Activated naive CD4-positive, alpha-beta T cell treated with anti-CD3 and anti-CD28 coated beads, Interleukin-2, amount 10 ng/mL, durations not matched to agents 7 days and 5 days (primary cell): ENCODE measurements at regions not wholly inside any gene's neighbourhood (a gene's known extent, or its start where the extent isn't known, plus 50 kb on each side); places are given as distances from the start of the nearest gene placed in this dataset.

Experiments used
- CTCF ChIA-PET: fragments of 350-600 bp; sonication (Branson Sonifier 250); formaldehyde crosslinking; loops from one replicate; lab custom pipeline; 2021; ENCODE audit warnings: antibody characterized with exemption; lab: Charles Lee
- DNase-seq: peaks from one replicate; pipeline ENCODE4 v3.0.0-alpha.2; 2020
- H3K27ac Mint-ChIP-seq: one replicate; pipeline ENCODE4 v1.8.0; 2021; ENCODE audit warnings: mild to moderate bottlenecking, moderate library complexity, mixed read lengths
- H3K27me3 Mint-ChIP-seq: one replicate; pipeline ENCODE4 v1.8.0; 2021; ENCODE audit warnings: mild to moderate bottlenecking, mixed read lengths
- H3K36me3 Mint-ChIP-seq: one replicate; pipeline ENCODE4 v1.8.0; 2021; ENCODE audit warnings: mixed read lengths
- H3K4me1 Mint-ChIP-seq: one replicate; pipeline ENCODE4 v1.8.0; 2021; ENCODE audit warnings: mixed read lengths
- H3K4me3 Mint-ChIP-seq: one replicate; pipeline ENCODE4 v1.8.0; 2021; ENCODE audit warnings: mild to moderate bottlenecking, moderate library complexity, mixed read lengths
- H3K9me3 Mint-ChIP-seq: one replicate; pipeline ENCODE4 v1.8.0; 2021; ENCODE audit warnings: mixed read lengths

- no peak for DNase-seq
- H3K36me3 Mint-ChIP-seq = no peaks in the 10 kb centered on the region
- no peak overlapping the region for H3K4me3 Mint-ChIP-seq
- no peak overlapping the region for H3K27ac Mint-ChIP-seq
- CTCF ChIA-PET = no interaction called here
- peaks cover 3% of the 10 kb centered on the region for H3K27me3 Mint-ChIP-seq
- H3K9me3 Mint-ChIP-seq = no peaks in the 10 kb centered on the region
- H3K4me1 Mint-ChIP-seq = no peaks in the 10 kb centered on the region
These were observed 56.3 kb downstream of the SLC24A2 start for GRCh38 chr9:19732441-19732951.

DNA sequence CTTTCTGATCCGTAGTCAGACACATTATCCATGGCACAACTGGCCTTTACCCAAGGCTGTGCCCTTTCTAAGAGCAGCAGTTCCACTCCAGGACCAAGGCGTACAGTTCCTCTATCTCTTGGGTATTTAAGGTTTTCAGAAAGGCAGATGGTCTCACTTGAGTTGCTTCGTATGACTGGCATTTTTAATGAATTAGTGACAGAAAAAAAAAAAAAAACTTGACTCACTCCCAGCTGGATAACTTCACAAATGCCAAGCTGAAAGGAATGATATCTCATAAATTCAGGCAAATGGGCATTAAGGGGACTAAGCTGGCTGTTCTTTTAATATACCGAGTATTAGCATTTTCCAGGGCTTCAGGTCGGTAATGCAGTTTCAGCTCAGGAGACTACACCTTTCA, 60.7 kb downstream of the SLC24A2 start:
- Mint-ChIP-seq H3K27ac (no peak overlapping the region), H3K36me3 (no peaks in the 10 kb centered on the region), H3K27me3 (peaks cover 7% of the 10 kb centered on the region), H3K4me3 (no peak overlapping the region), H3K9me3 (no peaks in the 10 kb centered on the region), H3K4me1 (no peaks in the 10 kb centered on the region)
- DNase-seq = no peak
- CTCF ChIA-PET = no interaction called here

DNA sequence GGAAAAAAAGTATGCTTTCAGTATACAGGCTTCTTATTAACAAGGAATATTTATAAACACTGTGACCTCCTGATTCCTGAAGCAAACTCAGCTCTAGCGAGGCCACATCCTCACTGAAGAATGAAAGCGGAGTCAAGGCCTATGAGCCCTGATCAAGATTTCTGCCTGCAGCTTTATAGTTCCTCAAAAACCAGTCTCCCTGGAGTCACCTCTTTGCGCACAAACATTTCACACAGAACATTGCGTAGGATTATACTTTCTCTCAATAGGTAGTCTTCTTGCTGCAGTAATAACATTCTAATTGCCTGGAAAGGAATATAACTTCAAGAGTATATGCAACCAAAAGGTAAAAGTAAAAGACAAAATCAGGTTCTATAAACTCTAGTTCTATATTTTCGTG, 62.9 kb downstream of the SLC24A2 start:
- DNase-seq = no peak
- Mint-ChIP-seq H3K9me3 (no peaks in the 10 kb centered on the region), H3K4me3 (no peak overlapping the region), H3K27me3 (peaks cover 7% of the 10 kb centered on the region), H3K36me3 (no peaks in the 10 kb centered on the region), H3K27ac (no peak overlapping the region), H3K4me1 (no peaks in the 10 kb centered on the region)
- CTCF ChIA-PET = no interaction called here

DNA sequence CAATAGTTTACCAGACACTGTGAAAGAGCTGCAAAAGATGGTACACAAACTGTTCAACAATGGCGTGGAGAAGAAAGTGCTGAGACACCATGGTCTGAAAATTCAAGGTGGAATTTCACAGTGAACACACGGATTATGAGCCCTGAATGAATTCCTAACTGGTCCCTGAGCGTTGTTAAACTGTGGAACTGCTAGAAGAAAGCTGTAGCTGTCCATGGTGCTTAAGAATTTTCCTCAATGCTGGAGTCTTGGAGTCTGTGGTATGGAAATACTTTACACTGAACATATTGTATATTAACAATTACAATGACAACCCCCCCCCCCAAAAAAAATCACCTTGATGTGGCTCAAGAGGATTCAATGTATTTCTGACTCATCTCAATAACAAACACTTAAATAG, 68.5 kb downstream of the SLC24A2 start:
- H3K4me3 Mint-ChIP-seq = no peak overlapping the region
- no peaks in the 10 kb centered on the region for H3K4me1 Mint-ChIP-seq
- no peak for DNase-seq
- H3K27me3 Mint-ChIP-seq = peaks cover 8% of the 10 kb centered on the region
- CTCF ChIA-PET = no interaction called here
- no peak overlapping the region for H3K27ac Mint-ChIP-seq
- no peaks in the 10 kb centered on the region for H3K36me3 Mint-ChIP-seq
- no peaks in the 10 kb centered on the region for H3K9me3 Mint-ChIP-seq

DNA sequence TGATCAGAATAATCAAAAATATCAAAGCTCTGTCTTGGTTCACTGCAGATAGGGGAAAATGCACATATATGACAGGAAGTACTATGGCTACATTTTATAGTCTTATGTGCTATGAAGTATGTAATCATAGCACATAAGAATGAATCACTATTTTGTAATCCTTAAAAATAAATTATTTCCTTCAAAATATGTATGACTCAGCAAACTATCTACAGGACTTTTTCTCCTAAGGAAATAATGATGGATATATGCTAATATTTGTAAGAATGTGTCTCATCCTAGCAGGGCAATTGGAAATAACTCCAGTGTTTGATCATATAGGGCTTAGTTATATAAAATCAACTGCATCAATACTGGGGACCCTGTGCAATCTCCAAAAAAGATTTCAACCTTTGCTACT, 85.1 kb downstream of the SLC24A2 start:
- Mint-ChIP-seq H3K27ac (no peak overlapping the region), H3K36me3 (no peaks in the 10 kb centered on the region), H3K9me3 (no peaks in the 10 kb centered on the region), H3K27me3 (peaks cover 7% of the 10 kb centered on the region), H3K4me1 (no peaks in the 10 kb centered on the region), H3K4me3 (no peak overlapping the region)
- no peak for DNase-seq
- CTCF ChIA-PET = no interaction called here

DNA sequence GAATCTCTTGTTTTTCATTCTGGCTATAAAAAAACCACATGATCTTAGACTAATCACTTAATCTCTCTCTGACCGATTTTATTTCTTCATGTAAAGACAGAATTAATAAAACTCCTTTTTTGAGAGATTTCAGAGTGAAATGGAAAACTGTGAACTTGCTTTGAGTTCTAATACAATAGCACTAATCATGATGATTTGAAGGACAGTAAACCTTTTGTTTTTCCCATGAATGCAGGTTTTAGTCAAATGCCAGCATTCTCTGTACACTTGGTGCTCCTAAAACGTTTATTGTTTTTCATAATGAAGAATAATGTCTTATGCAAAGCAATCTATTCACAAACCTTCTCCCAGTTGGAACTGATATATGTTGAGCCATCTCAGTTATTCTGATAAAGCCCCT, 86.8 kb downstream of the SLC24A2 start:
- no peak for DNase-seq
- H3K27ac Mint-ChIP-seq = no peak overlapping the region
- no peaks in the 10 kb centered on the region for H3K9me3 Mint-ChIP-seq
- no peaks in the 10 kb centered on the region for H3K4me1 Mint-ChIP-seq
- CTCF ChIA-PET = no interaction called here
- no peaks in the 10 kb centered on the region for H3K36me3 Mint-ChIP-seq
- no peak overlapping the region for H3K4me3 Mint-ChIP-seq
- H3K27me3 Mint-ChIP-seq = peaks cover 7% of the 10 kb centered on the region

GRCh38 chr9:19701274-19701673, 87.6 kb downstream of the SLC24A2 start:
- Mint-ChIP-seq H3K36me3 (no peaks in the 10 kb centered on the region), H3K27me3 (peaks cover 7% of the 10 kb centered on the region), H3K27ac (no peak overlapping the region), H3K4me3 (no peak overlapping the region), H3K9me3 (no peaks in the 10 kb centered on the region), H3K4me1 (no peaks in the 10 kb centered on the region)
- CTCF ChIA-PET = no interaction called here
- no peak for DNase-seq

- no peaks in the 10 kb centered on the region for H3K36me3 Mint-ChIP-seq
- H3K27me3 Mint-ChIP-seq = peaks cover 10% of the 10 kb centered on the region
- H3K4me3 Mint-ChIP-seq = no peak overlapping the region
- no peak for DNase-seq
- CTCF ChIA-PET = no interaction called here
- H3K4me1 Mint-ChIP-seq = no peaks in the 10 kb centered on the region
- no peaks in the 10 kb centered on the region for H3K9me3 Mint-ChIP-seq
- no peak overlapping the region for H3K27ac Mint-ChIP-seq
These were observed 88.1 kb downstream of the SLC24A2 start for GRCh38 chr9:19700699-19701098.

GRCh38 chr9:19699756-19700155, 89.1 kb downstream of the SLC24A2 start:
- Mint-ChIP-seq H3K9me3 (no peaks in the 10 kb centered on the region), H3K27ac (no peak overlapping the region), H3K4me3 (no peak overlapping the region), H3K27me3 (peaks cover 4% of the 10 kb centered on the region), H3K4me1 (no peaks in the 10 kb centered on the region), H3K36me3 (no peaks in the 10 kb centered on the region)
- CTCF ChIA-PET = no interaction called here
- DNase-seq = no peak

GRCh38 chr9:19698960-19699359, 89.9 kb downstream of the SLC24A2 start:
- no peak overlapping the region for H3K4me3 Mint-ChIP-seq
- H3K9me3 Mint-ChIP-seq = no peaks in the 10 kb centered on the region
- H3K27me3 Mint-ChIP-seq = peaks cover 4% of the 10 kb centered on the region
- no peak overlapping the region for H3K27ac Mint-ChIP-seq
- H3K4me1 Mint-ChIP-seq = no peaks in the 10 kb centered on the region
- CTCF ChIA-PET = no interaction called here
- no peaks in the 10 kb centered on the region for H3K36me3 Mint-ChIP-seq
- no peak for DNase-seq

GRCh38 chr9:19694601-19695000, 94.2 kb downstream of the SLC24A2 start:
- no peak for DNase-seq
- no peak overlapping the region for H3K4me3 Mint-ChIP-seq
- CTCF ChIA-PET = no interaction called here
- no peaks in the 10 kb centered on the region for H3K9me3 Mint-ChIP-seq
- no peaks in the 10 kb centered on the region for H3K36me3 Mint-ChIP-seq
- H3K4me1 Mint-ChIP-seq = no peaks in the 10 kb centered on the region
- H3K27ac Mint-ChIP-seq = no peak overlapping the region
- H3K27me3 Mint-ChIP-seq = peaks cover 4% of the 10 kb centered on the region

DNA sequence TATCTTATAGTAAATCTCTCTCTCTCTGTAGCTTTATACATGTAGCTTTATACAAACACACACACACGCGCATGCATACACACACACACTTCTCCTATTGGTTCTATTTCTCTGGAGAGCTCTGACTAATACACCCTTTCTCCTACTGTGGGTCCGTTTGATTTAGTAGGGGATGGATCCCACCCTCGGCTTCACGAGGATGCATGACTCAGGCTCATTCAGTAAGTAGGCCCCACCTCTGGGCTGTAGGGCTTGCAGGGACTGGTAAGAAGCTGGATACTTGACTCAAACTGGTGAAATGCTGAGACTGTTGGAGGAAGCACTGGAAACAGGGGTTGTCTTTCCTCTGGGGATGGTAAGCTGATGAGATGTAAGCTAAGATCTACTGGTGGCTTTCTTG, 98.7 kb downstream of the SLC24A2 start:
- Mint-ChIP-seq H3K27ac (no peak overlapping the region), H3K4me3 (no peak overlapping the region), H3K27me3 (no peaks in the 10 kb centered on the region), H3K36me3 (no peaks in the 10 kb centered on the region), H3K9me3 (peaks cover 17% of the 10 kb centered on the region), H3K4me1 (no peaks in the 10 kb centered on the region)
- no peak for DNase-seq
- CTCF ChIA-PET = no interaction called here

GRCh38 chr9:19689328-19690101, 99.3 kb downstream of the SLC24A2 start:
- CTCF ChIA-PET = no interaction called here

GRCh38 chr9:19683715-19684114, 105.1 kb downstream of the SLC24A2 start:
- Mint-ChIP-seq H3K9me3 (peaks cover 17% of the 10 kb centered on the region), H3K27me3 (no peaks in the 10 kb centered on the region), H3K4me1 (no peaks in the 10 kb centered on the region), H3K4me3 (no peak overlapping the region), H3K36me3 (no peaks in the 10 kb centered on the region), H3K27ac (no peak overlapping the region)
- no peak for DNase-seq
- CTCF ChIA-PET = no interaction called here

More at GRCh38 chr9:19689328-19690101, 99.3 kb downstream of the SLC24A2 start:
- no peaks in the 10 kb centered on the region for H3K36me3 Mint-ChIP-seq
- H3K27ac Mint-ChIP-seq = no peak overlapping the region
- H3K9me3 Mint-ChIP-seq = peaks cover 17% of the 10 kb centered on the region
- DNase-seq = no peak
- no peaks in the 10 kb centered on the region for H3K4me1 Mint-ChIP-seq
- no peak overlapping the region for H3K4me3 Mint-ChIP-seq
- H3K27me3 Mint-ChIP-seq = no peaks in the 10 kb centered on the region

DNA sequence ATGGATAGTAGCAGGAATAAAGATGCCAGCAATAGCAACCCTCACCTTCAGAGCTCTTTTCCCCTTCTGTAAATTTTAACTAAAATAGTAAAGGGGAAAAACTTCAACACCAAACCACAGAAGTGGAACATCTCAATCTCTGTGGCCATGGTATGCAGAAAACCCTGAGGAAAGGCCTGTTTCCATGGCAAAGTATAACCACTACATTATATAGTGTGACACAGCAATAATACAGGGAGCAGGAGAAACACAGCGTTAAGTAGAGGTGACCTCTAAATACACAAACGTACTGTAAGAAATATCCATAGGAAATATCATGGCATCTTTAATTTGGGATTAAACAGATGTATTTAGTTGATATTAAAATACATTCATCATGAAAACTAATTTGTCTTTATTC, 106.4 kb downstream of the SLC24A2 start:
- Mint-ChIP-seq H3K4me1 (no peaks in the 10 kb centered on the region), H3K27ac (no peak overlapping the region), H3K9me3 (peaks cover 15% of the 10 kb centered on the region), H3K4me3 (no peak overlapping the region), H3K27me3 (no peaks in the 10 kb centered on the region), H3K36me3 (no peaks in the 10 kb centered on the region)
- DNase-seq = no peak
- CTCF ChIA-PET = no interaction called here
